ENCODE measurements at regions not wholly inside any gene's neighbourhood (a gene's known extent, or its start where the extent isn't known, plus 50 kb on each side); places are given as distances from the start of the nearest gene placed in this dataset.

DNA sequence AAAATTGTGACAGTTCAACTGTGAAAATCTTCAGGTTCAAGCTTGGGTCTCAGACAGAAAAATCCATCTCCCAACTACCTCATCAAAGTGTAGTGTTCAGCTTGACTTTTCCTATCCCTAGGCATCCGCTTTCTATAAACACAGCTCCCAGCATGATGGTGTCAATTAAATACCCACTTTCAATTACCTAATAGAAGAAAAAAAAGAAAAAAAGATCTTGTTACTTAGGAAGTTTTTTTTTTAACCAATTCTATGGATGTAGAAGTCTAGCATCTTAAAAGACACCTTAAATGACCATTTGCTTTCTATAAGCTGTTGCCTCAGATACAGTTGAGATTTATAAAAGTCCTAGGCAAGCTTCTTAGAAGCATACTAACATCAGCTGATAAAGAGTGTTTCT, 244.1 kb upstream of the MTNR1B start:
- DNase-seq: no peak

DNA sequence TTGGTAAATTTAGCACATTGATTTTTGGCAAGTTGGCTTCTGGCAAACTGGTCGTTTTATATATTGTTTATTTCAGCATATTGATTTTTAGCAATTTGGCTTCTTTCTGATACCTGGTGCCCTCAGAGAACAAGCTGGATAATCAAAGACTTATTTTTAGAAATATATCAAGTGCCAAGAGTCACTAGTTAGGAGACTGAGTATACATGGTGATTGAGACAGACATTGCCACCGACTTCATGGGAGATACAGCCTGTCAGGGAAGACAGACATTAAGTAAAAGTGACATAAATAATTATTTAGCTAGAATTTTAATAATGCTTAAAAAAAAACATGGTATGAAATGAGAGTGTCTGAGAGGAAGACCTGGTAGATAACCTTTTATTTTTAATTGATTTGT, 242.3 kb upstream of the MTNR1B start:
- DNase-seq: no peak

DNA sequence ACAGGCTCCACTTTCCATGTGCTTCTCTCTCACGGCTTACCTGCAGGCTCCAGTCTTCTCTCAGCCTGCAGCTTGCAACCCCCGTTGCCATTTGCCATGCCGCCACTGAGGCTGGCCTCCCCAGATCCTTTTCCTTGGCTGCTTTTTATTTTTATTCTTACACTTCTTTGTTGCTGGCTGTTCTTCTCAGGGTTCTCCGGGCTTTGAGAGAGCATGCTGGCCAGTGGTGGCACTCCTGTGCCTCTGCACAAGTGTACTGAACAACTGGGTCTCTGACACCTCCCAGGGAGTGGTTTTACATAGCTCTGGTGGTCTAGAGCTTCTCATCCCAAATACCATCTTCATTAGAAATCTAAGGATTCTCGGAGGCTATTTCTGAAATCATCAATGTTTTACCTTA, 241.7 kb upstream of the MTNR1B start:
- no peak for DNase-seq

DNA sequence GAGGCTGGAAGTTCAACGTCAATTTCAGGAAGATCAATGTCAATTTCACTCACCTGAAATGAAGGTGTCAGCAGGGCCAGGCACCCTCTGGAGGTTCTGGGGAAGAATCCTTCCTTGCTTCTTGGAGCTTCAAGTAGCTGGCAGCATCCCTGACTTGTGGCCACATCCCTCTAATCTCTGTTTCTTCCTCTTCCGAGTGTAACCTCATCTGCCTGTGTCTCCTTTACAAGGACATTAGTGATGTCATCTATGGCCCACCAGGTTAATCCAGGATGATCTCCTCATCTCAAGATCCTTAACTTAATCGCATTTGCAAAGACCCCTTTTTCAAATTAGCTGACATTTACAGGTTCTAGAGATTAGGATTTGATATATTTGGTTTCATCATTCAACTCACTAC, 240.8 kb upstream of the MTNR1B start:
- no peak for DNase-seq

DNA sequence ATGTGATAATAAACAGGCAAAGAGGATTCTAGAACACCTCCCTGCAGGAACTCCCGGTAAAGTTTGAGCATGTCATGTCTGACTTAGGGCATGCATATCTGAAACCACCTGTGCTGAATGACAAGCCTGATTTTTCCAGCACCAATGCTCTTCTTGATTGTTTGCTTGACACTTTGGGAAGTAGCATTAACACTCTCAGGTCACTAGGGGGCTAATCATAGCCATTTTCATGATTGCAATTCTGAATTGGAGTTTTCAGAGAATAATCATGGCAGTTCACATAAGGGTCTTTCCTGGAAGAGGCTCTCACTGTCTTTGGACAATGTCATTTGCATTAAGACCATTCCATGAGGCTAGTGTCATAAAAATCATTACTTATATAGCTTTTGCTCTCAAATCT, 234.4 kb upstream of the MTNR1B start:
- no peak for DNase-seq

DNA sequence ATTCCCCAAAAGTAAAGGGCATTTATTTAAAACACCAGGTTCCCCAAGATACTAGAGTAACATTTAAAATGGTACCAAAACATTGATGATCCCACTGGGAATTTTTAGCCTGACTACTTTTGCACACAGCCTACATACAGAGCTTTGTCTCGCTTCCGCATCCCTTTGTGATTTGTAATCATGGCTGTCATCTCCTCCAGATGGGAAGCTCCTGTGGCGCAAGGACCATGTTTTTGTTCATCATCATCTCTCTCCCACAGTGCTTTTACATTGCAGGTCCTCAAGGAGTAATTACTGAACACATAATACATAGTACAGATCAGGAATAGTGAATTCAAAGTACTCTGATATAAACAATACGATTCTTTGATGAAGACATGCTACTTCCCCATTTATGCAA, 231.2 kb upstream of the MTNR1B start:
- no peak for DNase-seq

DNA sequence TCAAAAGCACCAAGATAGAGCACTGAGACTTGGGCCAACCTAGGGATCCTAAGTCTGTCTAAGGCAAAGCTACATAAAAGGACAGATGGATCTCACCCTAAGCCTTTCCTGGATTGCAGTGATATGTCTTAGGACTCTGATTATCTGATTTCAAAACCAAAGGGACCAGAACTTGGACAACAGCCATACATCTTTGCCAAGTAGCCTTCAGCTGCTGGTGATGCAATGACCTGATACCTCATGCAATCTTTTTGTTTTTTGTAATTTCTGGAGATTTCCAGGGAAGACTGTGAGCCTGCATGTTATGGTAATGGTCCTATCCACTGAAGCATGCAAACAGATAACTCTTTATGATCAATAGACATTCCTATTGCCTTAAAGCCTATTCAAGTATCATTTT, 230.4 kb upstream of the MTNR1B start:
- DNase-seq: no peak

DNA sequence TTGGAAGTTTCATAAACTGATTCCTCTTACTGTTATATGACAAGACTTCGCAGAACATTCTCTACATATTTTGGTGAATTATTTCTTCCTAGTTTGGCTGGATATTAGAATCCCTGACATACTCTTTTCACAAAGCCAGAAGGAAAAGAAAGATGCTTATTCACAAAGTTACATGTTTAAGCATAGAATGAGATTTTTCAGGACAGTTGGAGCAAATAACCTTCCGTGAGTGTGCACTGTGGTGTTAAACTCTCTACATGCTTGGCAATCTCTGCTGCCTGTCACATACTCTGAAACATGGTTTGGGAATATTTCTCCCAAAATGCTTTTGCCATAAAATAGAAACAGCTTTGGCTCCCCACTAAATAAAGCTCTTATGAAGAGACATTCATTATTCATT, 230.0 kb upstream of the MTNR1B start:
- DNase-seq: no peak

DNA sequence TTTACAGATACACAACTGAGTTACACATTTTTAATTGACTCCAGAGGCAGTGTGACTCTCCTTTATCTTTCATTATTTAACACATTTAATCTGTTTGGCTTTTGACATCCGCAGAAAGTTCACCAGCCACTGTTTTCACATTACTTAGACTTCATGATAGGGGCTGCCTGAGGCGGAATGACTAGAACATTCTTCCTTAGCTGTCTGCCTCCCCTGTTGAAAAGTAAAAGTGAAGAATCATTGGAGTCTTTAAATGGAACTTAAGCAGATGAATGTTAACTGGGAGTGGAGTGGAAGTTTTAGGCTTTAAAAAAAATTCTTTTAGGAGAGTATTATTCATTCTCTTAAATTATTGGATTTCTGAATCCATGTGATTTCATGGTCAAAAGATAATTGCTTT, 229.2 kb upstream of the MTNR1B start:
- DNase-seq: no peak

DNA sequence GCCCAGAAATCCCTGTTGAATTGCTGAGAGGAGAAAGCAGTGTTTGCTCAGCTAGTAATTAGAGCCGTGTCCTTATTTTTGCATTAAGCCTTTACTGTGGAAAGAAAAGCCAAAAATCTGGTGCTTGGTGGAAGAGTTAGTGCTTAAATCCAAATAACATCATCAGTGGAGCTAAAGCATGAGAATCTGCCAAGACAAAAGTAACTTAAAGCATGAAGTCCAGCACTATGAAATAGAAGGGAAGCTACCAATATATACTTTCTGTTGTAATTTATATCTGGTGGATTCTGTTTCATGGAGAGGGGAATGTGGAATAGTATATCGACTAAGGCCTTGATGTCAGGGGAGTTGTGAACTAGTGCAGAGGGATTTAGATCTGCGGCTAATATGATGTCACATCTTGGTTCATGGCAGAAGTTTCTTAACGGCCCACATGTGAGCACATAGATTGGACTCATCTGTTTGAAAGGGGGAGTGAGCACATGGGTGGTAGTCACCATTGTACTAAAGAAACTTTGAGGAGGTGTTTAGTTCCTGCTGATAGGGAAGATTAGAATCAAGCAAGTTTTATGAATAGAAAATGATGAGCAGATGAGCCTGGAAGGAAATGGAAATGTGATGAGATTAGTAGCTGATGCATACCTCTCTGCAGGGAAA, 224.4 kb upstream of the MTNR1B start:
- no peak for DNase-seq

DNA sequence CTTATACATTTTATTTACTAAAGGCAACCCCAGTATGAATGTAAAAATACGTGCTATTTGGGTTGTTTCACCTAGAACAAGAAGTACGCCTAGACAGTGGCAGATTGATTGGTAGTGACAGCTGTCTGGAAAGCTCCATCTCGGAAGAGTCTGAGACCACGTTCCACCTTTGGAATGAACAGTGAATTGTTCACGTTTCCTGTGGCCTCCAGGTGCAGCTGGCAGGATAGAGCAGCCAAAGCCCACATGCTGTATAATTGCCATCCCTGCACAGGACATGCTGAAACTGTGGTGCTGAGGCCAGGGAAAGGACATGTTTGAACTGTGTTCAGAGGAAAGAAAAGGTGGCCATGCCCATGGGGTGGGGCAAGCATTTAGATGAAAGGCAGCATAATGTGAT, 218.7 kb upstream of the MTNR1B start:
- no peak for DNase-seq

DNA sequence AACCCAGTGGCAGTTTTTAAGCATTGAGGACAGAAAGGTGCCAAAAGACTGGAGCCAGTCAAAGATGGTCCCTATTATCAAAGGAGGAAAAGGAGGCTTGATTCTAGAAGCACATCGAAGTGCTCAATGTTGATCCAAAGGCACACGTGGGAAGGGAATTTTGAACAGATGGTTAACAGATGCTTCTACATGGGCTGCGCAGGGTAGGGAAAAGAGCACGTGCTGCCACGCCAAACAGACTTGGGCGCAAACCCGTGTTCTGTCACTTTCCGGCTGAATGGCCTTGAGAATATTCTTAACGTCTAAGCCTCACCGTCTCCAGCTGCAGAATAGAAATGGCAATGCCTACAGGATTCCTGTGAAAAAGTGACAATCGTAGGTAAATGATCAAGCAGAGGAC, 217.9 kb upstream of the MTNR1B start:
- no peak for DNase-seq

DNA sequence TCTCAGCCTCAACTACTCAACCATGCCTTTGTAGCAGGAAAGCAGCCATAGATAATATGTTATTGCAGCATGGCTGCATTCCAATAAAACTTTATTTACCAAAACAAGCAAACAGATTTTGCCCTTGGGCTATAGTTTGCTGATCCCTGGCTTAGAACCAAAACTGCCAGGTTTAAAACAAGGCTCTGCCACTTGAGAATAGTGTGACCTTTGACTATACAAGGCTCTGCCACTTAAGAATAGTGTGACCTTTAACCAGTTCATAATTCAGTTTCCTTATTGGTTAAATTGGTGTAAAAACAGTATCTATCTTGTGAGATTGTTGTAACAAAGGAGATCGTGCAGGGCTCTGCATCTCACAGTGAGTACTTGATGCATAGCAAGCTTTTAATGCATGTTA, 217.3 kb upstream of the MTNR1B start:
- no peak for DNase-seq

DNA sequence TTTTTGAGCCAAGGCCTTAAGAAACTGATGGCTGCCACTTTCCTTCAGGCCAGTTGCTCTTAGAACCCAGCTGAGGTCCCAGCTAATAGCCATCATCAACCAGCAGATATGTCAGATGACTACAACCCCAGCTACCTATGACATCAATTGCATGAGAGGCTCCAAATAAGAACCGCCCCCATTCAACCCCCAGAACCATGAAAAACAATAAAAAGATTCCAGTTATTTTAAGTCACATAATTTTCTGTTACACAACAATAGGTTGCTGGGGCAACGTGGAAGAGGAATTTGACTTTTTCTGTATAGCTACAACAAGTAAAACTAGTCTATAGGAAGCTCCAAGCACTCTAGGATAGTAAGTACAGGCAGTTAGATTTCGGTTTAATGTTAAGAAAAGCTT, 216.3 kb upstream of the MTNR1B start:
- no peak for DNase-seq

DNA sequence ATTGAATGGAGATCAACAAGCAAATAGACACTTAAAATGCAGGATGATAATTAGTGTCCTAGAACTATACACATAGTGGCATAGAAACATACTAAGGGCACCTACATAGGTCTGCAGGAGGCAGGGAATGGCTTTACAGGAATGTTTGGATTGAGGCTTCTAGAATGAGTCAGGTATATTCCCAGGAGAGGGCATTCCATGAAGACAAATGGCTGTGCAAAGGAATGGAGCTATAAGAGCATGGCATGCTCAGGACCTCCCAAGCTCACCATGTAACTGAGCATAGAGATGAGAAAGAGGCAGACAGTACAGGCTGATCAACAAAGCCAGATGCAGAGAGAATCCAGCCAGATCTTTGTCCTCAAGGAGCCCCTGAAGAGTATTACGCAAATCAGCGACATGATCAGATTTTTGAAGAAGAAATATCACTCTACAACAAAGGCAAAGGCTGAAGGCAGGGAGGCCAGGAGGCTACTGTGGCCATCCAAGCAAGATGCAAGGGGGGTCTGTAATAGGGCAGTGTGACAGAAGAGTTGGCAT, 211.1 kb upstream of the MTNR1B start:
- DNase-seq: no peak

DNA sequence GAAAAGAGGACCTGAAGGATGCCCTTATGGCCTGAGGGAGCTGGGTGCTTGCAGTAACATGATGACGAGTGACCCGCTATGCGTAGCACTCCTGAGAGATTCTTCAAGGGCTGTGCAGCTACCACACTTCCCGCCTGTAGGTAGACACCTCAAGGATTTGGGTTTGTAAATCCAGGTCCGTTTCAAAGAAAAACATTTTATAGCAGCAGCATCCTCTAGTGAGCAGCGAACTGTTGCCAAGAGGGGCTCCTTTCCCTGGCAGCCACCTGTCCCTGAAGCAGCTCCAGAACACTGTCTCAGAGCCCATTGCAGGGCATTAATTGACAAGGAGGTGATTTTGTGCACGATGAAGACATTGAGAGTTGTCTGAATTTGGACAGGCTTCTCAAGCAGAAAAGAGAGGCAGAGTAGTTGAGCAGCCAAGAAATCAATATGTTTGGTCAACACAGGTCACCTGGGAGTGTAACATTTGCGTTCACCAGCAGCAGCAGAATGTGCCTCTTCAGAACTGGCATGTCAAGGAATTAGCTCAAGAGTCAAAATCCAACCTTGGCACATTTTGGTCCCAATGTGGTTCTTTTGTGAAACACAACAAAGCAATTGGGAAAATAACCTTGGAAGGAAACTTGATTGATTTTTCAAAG, 209.8 kb upstream of the MTNR1B start:
- DNase-seq: no peak

DNA sequence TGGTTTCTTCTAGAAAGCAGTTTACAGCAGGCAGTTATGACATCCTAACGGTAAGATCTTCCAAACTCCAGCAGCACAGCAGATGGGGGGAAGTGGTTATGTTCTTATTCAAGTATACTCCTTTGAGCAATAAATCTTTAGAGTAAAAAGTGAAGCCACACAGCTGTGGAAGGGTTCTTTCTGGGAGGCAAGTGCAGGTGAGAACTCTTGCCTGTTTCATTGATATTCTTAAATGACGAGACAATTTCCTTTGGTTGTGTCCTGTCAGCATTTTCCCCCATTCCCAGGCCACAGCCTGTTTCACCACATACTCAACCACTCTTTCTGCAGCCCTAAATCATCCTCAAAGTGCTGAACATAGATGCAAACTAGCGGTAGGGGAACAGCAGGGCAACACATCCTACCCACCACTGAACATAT, 207.3 kb upstream of the MTNR1B start:
- DNase-seq: no peak

DNA sequence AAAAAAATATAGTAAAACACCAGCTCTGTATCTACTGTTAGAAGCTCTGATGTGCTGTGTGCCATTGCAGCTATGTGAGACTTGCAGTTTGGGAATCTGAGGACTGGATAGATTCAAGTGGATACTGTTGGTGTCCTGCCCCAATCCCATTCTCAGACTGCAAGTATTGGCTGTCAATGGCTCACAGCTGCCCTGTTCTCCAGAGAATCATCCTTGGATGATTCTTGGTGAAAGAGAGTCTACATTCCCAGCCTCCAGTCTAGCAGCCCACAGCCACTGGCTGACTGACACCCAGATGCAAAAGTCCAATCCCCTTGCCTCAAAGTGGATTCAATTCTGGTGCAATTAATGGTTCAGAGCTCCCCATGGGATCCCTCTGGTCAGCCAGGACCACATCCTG, 206.1 kb upstream of the MTNR1B start:
- DNase-seq: no peak

DNA sequence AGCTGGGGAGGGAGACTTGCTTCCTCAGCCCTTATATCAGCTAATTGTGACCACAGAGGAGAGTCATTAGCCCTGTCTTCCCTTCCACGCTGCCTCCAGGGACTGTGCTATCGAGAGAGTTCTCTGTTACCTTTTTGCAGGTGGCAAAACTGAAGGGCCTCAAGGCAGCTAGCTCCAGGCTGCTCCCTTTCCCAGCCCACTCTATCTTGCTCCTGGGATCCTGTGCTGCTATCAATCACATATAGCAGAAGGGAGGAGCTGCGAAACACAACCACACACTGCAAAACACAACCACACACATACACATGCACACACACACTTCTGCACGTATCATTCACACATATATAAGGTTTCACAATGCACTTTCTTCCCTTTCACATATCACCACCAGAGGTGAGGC, 205.3 kb upstream of the MTNR1B start:
- no peak for DNase-seq

DNA sequence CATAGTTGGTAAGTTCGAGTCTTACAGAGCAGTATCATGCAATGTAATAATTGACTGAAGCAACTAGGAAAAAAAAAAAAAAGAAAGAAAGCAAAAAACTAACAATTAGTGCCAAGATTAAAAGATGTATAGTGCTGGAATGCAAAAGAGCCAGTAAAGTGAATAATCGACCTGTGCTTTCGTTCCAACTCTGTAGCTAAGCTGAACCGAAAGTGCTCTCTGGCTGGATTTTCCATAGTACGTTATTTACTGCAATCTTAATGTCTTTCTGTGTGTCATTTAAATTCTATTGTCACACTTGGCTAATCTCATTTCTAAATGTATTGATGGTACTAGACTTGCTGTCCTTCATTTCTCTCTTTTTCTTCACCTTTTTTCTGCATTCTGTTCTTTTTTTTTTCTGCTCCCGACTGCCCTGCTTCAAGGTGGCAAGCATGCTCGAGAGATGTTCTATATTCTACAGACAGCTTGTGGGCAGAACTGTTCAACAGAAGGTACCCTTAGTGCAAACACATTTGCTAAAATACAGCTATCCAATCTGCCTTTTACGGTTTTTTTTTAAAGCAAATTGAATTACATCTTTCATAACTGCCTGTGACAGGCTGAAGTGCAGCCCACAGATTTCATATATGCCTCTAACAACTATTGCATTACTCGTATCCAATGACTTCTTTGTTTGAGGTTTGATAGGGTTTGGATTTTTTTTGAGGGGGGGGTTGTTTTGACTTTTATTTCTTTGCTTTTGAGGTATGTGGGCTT, 204.2 kb upstream of the MTNR1B start:
- no peak for DNase-seq

DNA sequence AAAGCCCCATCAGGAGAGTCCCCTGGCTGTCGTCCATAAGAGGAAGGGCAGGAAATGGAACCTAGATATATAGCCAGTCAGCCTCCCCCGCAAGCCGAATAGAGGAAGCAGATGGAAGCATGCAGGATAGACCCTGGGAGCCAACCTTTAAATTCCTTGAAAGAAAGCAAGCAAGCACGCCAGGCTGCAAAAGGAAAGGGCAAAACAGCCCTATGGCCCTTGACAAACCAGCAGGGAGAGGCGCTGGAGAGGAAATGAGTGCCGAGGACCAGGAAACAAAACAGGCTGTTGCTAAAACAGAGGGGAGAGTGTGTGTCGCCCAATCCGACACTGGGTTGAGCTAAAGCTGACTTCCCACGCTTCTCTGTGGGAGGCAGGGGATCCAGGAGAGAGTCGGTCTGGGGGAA, 203.5 kb upstream of the MTNR1B start:
- no peak for DNase-seq

DNA sequence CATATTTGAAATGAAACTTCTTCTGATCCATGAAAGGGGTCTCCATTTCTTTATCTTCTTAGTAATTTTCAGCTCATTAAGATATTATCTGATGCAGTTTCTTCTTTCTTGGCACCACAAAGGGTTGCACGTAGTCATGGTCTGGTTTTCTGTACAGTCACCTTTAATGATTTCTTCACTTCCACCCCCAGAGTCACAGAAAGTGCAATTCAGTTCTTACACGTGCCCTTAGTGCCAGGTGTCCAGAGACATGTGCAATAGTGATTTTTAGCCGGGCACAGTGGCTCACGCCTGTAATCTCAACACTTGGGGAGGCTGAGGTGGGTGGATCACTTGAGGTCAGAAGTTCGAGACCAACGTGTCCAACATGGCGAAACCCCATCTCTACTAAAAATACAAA, 202.8 kb upstream of the MTNR1B start:
- no peak for DNase-seq

DNA sequence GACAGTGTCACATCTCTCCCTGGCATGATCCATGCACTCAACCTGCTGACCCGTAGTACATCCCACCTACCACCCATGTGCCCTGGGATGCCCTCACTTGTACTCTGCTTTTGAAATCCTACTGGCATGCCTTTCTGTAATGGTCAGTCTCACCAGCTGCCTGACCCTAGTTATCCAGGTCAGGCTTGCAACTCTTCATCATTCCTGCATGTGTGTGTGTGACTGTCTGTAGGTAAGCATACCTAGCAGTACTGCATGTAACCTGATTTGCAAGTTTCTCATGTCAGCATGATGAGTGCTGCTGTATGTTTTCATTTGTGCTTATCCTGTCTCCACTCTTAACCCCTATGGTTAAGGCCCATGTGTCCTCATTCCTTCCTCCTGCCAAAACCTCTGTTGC, 202.0 kb upstream of the MTNR1B start:
- no peak for DNase-seq

DNA sequence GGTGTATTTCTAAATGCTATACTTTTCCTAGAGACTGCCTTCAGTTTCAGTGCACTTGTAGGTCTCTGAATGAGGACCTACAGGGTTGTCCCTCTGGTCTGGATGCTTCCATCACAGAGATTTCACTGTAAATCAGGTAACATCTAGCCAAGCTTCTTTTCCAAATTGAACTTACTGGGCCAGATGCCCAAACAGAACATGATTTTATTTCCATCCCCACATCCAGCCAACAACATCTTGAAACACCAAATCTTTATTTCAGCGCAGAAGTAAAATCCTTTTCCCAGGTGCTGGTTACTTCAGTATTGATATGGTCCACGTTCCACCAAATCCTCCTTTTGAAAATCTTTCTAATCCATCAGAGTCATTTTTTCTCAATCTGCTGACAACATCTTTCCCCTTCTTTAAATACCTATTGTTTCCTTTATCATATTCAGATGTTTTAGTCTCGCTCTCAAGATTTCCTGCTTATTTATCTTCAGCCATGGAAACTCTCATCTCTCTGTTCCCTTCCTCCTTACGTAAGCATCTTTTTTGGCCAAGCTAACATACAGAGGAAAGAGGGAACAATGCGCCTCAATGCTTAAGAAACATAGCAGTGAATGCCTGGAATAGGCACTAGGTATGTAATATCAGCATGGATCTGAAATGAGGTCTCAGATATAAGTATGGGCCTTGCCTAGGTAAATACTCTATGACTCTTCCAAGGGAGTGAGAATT, 201.2 kb upstream of the MTNR1B start:
- DNase-seq: no peak

Measured in CD4-positive, alpha-beta T cell treated with Interleukin-21 for 1 hour (primary cell).